Hepatocyte (in vitro differentiated cells): ENCODE measurements at regions not wholly inside any gene's neighbourhood (a gene's known extent, or its start where the extent isn't known, plus 50 kb on each side); places are given as distances from the start of the nearest gene placed in this dataset.
A peak's percentile ranks its signal among the peaks of the same experiment; 100 is the strongest.

Source experiments
- DNase-seq: peaks from one replicate; pipeline ENCODE4 v3.0.0-alpha.2; 2016; ENCODE audit warnings: low spot score
- H2AFZ ChIP-seq: fragments of 200-600 bp; sonication (generic); 2 replicates; pipeline ENCODE4 v1.6.0; 2016; ENCODE audit warnings: antibody characterized with exemption, mild to moderate bottlenecking
- H3K27ac ChIP-seq: fragments of 200-600 bp; sonication (generic); 2 replicates; pipeline ENCODE4 v1.5.1; 2016; ENCODE audit warnings: mild to moderate bottlenecking
- H3K27me3 ChIP-seq: fragments of 200-600 bp; sonication (generic); 2 replicates; pipeline ENCODE4 v1.6.1; 2016
- H3K36me3 ChIP-seq: fragments of 200-600 bp; sonication (generic); replicated peaks from 2 replicates; pipeline ENCODE4 v1.5.1; 2016; ENCODE audit warnings: low read depth; ENCODE audit not compliant: insufficient read depth
- H3K4me1 ChIP-seq: fragments of 200-600 bp; sonication (generic); 2 replicates; pipeline ENCODE4 v1.5.1; 2016; ENCODE audit warnings: mild to moderate bottlenecking, moderate library complexity; ENCODE audit not compliant: insufficient read depth
- H3K4me2 ChIP-seq: fragments of 200-600 bp; sonication (generic); 2 replicates; pipeline ENCODE4 v1.6.0; 2016
- H3K4me3 ChIP-seq: fragments of 200-600 bp; sonication (generic); 2 replicates; pipeline ENCODE4 v1.5.1; 2016; ENCODE audit warnings: mild to moderate bottlenecking
- H3K79me2 ChIP-seq: fragments of 200-600 bp; sonication (generic); 2 replicates; pipeline ENCODE4 v1.6.0; 2017; ENCODE audit warnings: mild to moderate bottlenecking
- H3K9me2 ChIP-seq: fragments of 200-600 bp; sonication (generic); replicated peaks from 2 replicates; pipeline ENCODE4 v1.6.0; 2017; ENCODE audit warnings: mild to moderate bottlenecking; ENCODE audit not compliant: insufficient read depth
- H3K9me3 ChIP-seq: fragments of 200-600 bp; sonication (generic); 2 replicates; pipeline ENCODE4 v1.5.1; 2016; ENCODE audit warnings: low read depth, mild to moderate bottlenecking
- H4K20me1 ChIP-seq: fragments of 200-600 bp; sonication (generic); 2 replicates; pipeline ENCODE4 v1.6.0; 2016; ENCODE audit warnings: mild to moderate bottlenecking; ENCODE audit not compliant: insufficient read depth, poor library complexity, severe bottlenecking
- CTCF ChIP-seq: fragments of 200-600 bp; sonication (generic); IDR thresholded peaks from 2 replicates; pipeline ENCODE4 v1.5.1; 2016; ENCODE audit warnings: antibody characterized with exemption, mild to moderate bottlenecking; ENCODE audit not compliant: poor library complexity
- EZH2 ChIP-seq: fragments of 200-600 bp; sonication (generic); IDR thresholded peaks from 2 replicates; pipeline ENCODE4 v1.6.1; 2016; ENCODE audit warnings: antibody characterized with exemption, mild to moderate bottlenecking, borderline replicate concordance
- EZH2phosphoT487 ChIP-seq: fragments of 200-600 bp; sonication (generic); IDR thresholded peaks from one replicate; pipeline ENCODE4 v1.6.1; 2018; ENCODE audit warnings: antibody characterized with exemption, mild to moderate bottlenecking, low read depth, moderate library complexity; ENCODE audit not compliant: unreplicated experiment, severe bottlenecking
- WGBS: methylation state at CpG from one replicate; pipeline ENCODE4 v1.1.6; 2016; ENCODE audit warnings: low lambda C conversion rate; ENCODE audit errors: missing lambda C conversion rate; 5-methylcytosine and 5-hydroxymethylcytosine counted together

DNA sequence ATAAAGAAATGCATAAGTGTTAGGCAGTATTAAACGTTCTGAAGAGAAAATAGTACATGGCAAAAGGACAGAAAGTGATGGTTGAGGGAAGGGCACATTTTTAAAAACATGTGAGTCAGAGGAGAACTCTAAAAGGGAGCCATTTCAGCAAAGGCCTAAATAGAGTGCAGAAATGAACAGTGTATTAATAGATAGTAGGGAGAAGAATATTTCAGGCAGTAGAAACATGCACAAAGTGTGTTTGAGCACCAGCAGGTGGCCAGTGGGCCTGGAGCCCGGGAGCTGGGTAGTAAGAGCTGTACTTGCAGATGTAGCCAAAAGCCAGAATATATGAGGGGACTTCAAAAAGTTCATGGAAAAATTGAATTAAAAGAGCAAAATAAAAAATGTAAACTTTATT, 288.1 kb upstream of the FIGN start:
- H3K9me2 ChIP-seq = no peaks in the 10 kb centered on the region
- DNase-seq = no peak

DNA sequence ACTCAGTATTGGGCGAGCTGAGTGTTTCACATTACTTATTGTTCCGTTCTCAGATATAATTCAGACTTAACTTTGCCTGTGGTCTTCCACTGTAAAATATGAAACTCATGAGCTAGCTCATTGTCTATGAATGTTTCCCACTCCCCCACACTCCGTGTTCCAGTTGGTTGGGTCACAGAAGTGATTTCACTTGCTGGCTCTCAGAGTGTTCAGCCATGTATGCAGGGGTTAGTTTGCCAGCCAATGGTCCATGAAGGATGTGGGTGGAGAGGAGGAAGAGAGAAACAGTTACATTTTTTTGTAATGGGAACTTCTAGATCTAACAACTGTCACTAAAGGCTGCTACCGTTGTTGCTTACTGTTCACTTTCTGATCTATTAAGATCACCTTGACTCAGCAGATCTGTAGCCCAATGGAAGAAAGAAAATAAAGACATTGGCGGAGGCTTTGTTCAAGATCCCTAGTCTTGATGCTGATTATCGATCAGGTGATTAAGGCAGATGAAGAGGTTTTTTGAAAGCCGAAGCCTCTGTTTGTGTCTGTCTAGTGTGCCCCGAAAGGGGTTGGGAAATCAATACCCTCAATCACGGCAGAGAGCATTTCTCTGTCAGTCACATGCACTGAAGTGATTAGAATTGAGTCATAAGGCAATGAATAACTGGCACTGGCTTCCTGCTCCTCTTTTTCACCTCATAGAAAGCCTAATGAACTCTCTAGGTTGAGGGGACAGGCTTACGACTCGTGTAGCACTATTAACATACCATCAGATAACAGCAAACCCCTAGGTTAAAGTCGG, 279.7 kb upstream of the FIGN start:
- peak; percentile 24 for DNase-seq

More for the DNA sequence above, 288.1 kb upstream of the FIGN start:
- no peaks in the 10 kb centered on the region for H4K20me1 ChIP-seq
- H3K4me3 ChIP-seq = no peak overlapping the region
- no peak overlapping the region for H2AFZ ChIP-seq
- H3K4me2 ChIP-seq = no peak overlapping the region
- no peaks in the 10 kb centered on the region for H3K36me3 ChIP-seq
- H3K27me3 ChIP-seq = no peaks in the 10 kb centered on the region
- H3K79me2 ChIP-seq = no peaks in the 10 kb centered on the region
- WGBS = 71% methylated on average over 2 of the region's 2 CpGs
- no peaks in the 10 kb centered on the region for H3K4me1 ChIP-seq
- no peaks in the 10 kb centered on the region for H3K9me3 ChIP-seq
- H3K27ac ChIP-seq = no peak overlapping the region
- TF ChIP-seq EZH2 (no peak), CTCF (no peak), EZH2phosphoT487 (no peak)

DNA sequence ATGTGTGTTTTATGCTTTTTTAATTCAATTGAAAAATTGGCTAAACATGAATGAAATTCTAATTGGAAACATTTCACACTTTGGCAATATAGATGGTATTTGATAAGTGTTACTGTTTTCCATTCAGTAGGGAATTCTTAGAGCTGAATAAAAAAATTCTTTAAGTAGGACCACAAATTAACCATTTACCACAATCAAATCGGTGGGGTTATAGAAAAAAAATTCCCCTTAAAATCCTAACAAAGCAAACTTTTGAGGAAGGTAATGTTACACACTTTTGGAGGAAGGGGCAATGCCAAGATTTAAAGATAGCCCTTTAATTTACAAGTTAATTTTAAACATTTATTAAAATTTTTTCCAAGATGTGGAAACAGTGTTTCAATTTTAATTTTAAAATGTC, 279.0 kb upstream of the FIGN start:
- Histone ChIP-seq H3K4me1 (no peaks in the 10 kb centered on the region), H3K4me2 (no peak overlapping the region), H2AFZ (no peak overlapping the region), H3K9me2 (no peaks in the 10 kb centered on the region), H3K36me3 (no peaks in the 10 kb centered on the region), H3K27me3 (no peaks in the 10 kb centered on the region), H4K20me1 (no peaks in the 10 kb centered on the region), H3K9me3 (no peaks in the 10 kb centered on the region), H3K27ac (no peak overlapping the region), H3K4me3 (no peak overlapping the region), H3K79me2 (no peaks in the 10 kb centered on the region)
- TF ChIP-seq CTCF (no peak), EZH2 (no peak)
- no peak for DNase-seq
- WGBS = 100% methylated on average over 1 of the region's 1 CpG

More for the DNA sequence above, 279.7 kb upstream of the FIGN start:
- no peaks in the 10 kb centered on the region for H3K9me2 ChIP-seq
- 68% methylated on average over 12 of the region's 12 CpGs for WGBS
- peak overlapping the region; percentile 18 for H3K4me2 ChIP-seq
- no peaks in the 10 kb centered on the region for H3K27me3 ChIP-seq
- H3K27ac ChIP-seq = no peak overlapping the region
- no peak for TF ChIP-seq CTCF
- TF ChIP-seq EZH2phosphoT487 = no peak
- no peak for TF ChIP-seq EZH2
- no peaks in the 10 kb centered on the region for H3K9me3 ChIP-seq
- peak overlapping the region; percentile 21 for H2AFZ ChIP-seq
- no peaks in the 10 kb centered on the region for H3K79me2 ChIP-seq
- H3K4me3 ChIP-seq = no peak overlapping the region
- H3K36me3 ChIP-seq = no peaks in the 10 kb centered on the region
- no peaks in the 10 kb centered on the region for H4K20me1 ChIP-seq
- no peaks in the 10 kb centered on the region for H3K4me1 ChIP-seq
